SK-N-SH (cell line): ENCODE measurements at regions not wholly inside any gene's neighbourhood (a gene's known extent, or its start where the extent isn't known, plus 50 kb on each side); places are given as distances from the start of the nearest gene placed in this dataset.

Experiments
- CTCF ChIA-PET: fragments of 300-600, 350-600 bp; formaldehyde crosslinking; extraction: SDS; loops from one replicate; lab custom pipeline; 2021; lab: Yijun Ruan, JAX
- POLR2A ChIA-PET: fragments of 350-600 bp; sonication (Branson Sonifier 250); formaldehyde crosslinking; extraction: SDS; loops from one replicate; lab custom pipeline; 2020; ENCODE audit warnings: antibody characterized with exemption, inconsistent platforms; lab: Yijun Ruan, JAX
- DNase-seq: peaks from one replicate; pipeline ENCODE4 v3.0.0; 2012
- H2AFZ ChIP-seq: fragments of 200-600 bp; sonication (generic); 2 replicates; pipeline ENCODE4 v1.8.1; 2016; ENCODE audit warnings: antibody characterized with exemption, mild to moderate bottlenecking, low read depth
- H3F3A ChIP-seq: fragments of 200-600 bp; sonication (generic); replicated peaks from 2 replicates; pipeline ENCODE3; 2016; ENCODE audit warnings: antibody characterized with exemption, mild to moderate bottlenecking; ENCODE audit not compliant: insufficient read depth
- H3K27ac ChIP-seq, 2 experiments: fragments of 200-500 bp in 1 of 2; fragments of 200-600 bp in 1 of 2; sonication (Bioruptor generic) in 1 of 2; sonication (generic), shearing (Covaris generic) in 1 of 2; 2 replicates each; pipeline versions ENCODE4 v1.5.1 to v1.6.1; 2014 to 2016; ENCODE audit warnings: low read depth in 2 of 2, inconsistent platforms in 1 of 2, low read length in 1 of 2, mild to moderate bottlenecking in 1 of 2, mixed read lengths in 1 of 2
- H3K27me3 ChIP-seq: fragments of 200-600 bp; sonication (generic), shearing (Covaris generic); 2 replicates; pipeline ENCODE4 v1.6.1; 2016; ENCODE audit warnings: mixed run types; ENCODE audit not compliant: insufficient read depth
- H3K36me3 ChIP-seq, 2 experiments: fragments of 200-500 bp in 1 of 2; fragments of 200-600 bp in 1 of 2; sonication (Bioruptor generic) in 1 of 2; sonication (generic) in 1 of 2; replicated peaks in 1 of 2; 2 replicates each; pipeline versions ENCODE3 to v1.5.1; 2014 to 2016; ENCODE audit warnings: low read length in 1 of 2, mild to moderate bottlenecking in 1 of 2; ENCODE audit not compliant: insufficient read depth in 2 of 2, control insufficient read depth in 1 of 2
- H3K4me1 ChIP-seq, 2 experiments: fragments of 200-500 bp in 1 of 2; fragments of 200-600 bp in 1 of 2; sonication (Bioruptor generic) in 1 of 2; sonication (generic), shearing (Covaris generic) in 1 of 2; 2 replicates each; pipeline versions ENCODE4 v1.5.1 to v1.6.1; 2014 to 2016; ENCODE audit warnings: low read depth in 1 of 2, low read length in 1 of 2, mixed run types in 1 of 2; ENCODE audit not compliant: insufficient read depth in 2 of 2, control insufficient read depth in 1 of 2
- H3K4me2 ChIP-seq: fragments of 200-600 bp; sonication (generic), shearing (Covaris generic); 2 replicates; pipeline ENCODE4 v1.6.1; 2017; ENCODE audit warnings: mixed run types
- H3K4me3 ChIP-seq, 2 experiments: fragments of 200-500 bp in 1 of 2; fragments of 200-600 bp in 1 of 2; sonication (Bioruptor generic) in 1 of 2; sonication (generic), shearing (Covaris generic) in 1 of 2; 2 replicates each; pipeline versions ENCODE4 v1.5.1 to v1.8.1; 2014 to 2016; ENCODE audit warnings: low read depth in 2 of 2, inconsistent platforms in 1 of 2, low read length in 1 of 2, mild to moderate bottlenecking in 1 of 2, mixed read lengths in 1 of 2, moderate library complexity in 1 of 2
- H3K79me2 ChIP-seq: fragments of 200-600 bp; sonication (generic); 2 replicates; pipeline ENCODE4 v1.8.1; 2017; ENCODE audit warnings: mild to moderate bottlenecking; ENCODE audit not compliant: insufficient read depth
- H3K9ac ChIP-seq: fragments of 200-600 bp; sonication (generic); 2 replicates; pipeline ENCODE4 v1.6.1; 2017; ENCODE audit warnings: mixed run types
- H3K9me2 ChIP-seq: fragments of 200-600 bp; sonication (generic); 2 replicates; pipeline ENCODE4 v1.6.1; 2017; ENCODE audit warnings: mixed run types
- H3K9me3 ChIP-seq: fragments of 200-600 bp; sonication (generic); 2 replicates; pipeline ENCODE4 v1.6.1; 2017; ENCODE audit warnings: mixed run types, mild to moderate bottlenecking, moderate library complexity
- H4K20me1 ChIP-seq: fragments of 200-600 bp; sonication (generic); 2 replicates; pipeline ENCODE4 v1.6.1; 2017; ENCODE audit warnings: mild to moderate bottlenecking, mixed run types; ENCODE audit not compliant: insufficient read depth
- CHD2 ChIP-seq: fragments of 150-350 bp; IDR thresholded peaks from 2 replicates; pipeline ENCODE4 v1.6.1; 2018; ENCODE audit warnings: low read length; ENCODE audit not compliant: partially characterized antibody
- FOSL2 ChIP-seq: IDR thresholded peaks from 2 replicates; pipeline ENCODE4 v1.4.0; 2012; ENCODE audit warnings: low read depth, mild to moderate bottlenecking, moderate library complexity, borderline replicate concordance
- GABPA ChIP-seq: IDR thresholded peaks from 2 replicates; pipeline ENCODE4 v1.4.0; 2012; ENCODE audit warnings: low read depth, mild to moderate bottlenecking
- GATA2 ChIP-seq: sonication (generic); formaldehyde crosslinking; IDR thresholded peaks from 2 replicates; pipeline ENCODE4 v1.5.0; 2020; ENCODE audit warnings: mild to moderate bottlenecking, missing genetic modification reagents
- POLR2AphosphoS5 ChIP-seq: IDR thresholded peaks from 2 replicates; pipeline ENCODE4 v1.6.1; 2012; ENCODE audit warnings: low read depth, low read length
- RCOR1 ChIP-seq: fragments of 150-350 bp; IDR thresholded peaks from 2 replicates; pipeline ENCODE4 v1.6.1; 2017; ENCODE audit warnings: antibody characterized with exemption, low read length
- SIN3A ChIP-seq: IDR thresholded peaks from 2 replicates; pipeline ENCODE4 v1.6.1; 2012; ENCODE audit warnings: low read depth, mild to moderate bottlenecking, low read length, moderate library complexity, borderline replicate concordance
- TCF12 ChIP-seq: IDR thresholded peaks from 2 replicates; pipeline ENCODE4 v1.4.0; 2012
- WGBS: methylation state at CpG from one replicate; pipeline ENCODE4 v1.1.6; 2017; ENCODE audit warnings: low lambda C conversion rate; 5-methylcytosine and 5-hydroxymethylcytosine counted together
- TF ChIP-seq, protein P1 (sequence below): IDR thresholded peaks from 2 replicates; pipeline ENCODE4; 2012
- TF ChIP-seq, protein P2 (sequence below): fragments of 150-350 bp; IDR thresholded peaks from 2 replicates; pipeline ENCODE4 v1.6.1; 2016; ENCODE audit warnings: mild to moderate bottlenecking, low read depth, low read length
- TF ChIP-seq, protein P3 (sequence below): IDR thresholded peaks from 2 replicates; pipeline ENCODE4 v1.4.0; 2012; ENCODE audit warnings: low read depth
- TF ChIP-seq, protein P4 (sequence below): IDR thresholded peaks from 2 replicates; pipeline ENCODE4 v1.4.0; 2012; ENCODE audit warnings: low read depth, borderline replicate concordance
- TF ChIP-seq, protein P5 (sequence below): IDR thresholded peaks from 2 replicates; pipeline ENCODE4 v1.4.0; 2012; ENCODE audit warnings: low read depth, borderline replicate concordance

DNA sequence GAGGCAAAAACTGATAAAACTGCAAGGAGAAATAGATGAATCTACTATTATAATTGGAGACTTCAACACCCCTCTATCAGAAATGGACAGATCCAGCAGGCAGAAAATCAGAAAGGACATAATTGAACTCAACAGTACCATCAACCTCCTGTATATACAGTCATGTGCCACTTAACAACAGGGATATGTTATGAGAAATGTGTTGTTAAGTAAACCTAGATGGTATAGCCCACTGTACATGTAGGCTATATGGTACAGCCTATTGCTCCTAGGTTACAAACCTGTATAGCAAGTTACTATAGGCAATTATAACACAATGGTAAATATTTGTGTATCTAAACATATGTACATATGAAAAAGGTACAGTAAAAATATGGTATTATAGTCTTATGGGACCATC is 66.8 kb upstream of the PHF21A start:
- H2AFZ ChIP-seq = no peak overlapping the region
- H3K36me3 ChIP-seq = no peaks in the 10 kb centered on the region

DNA sequence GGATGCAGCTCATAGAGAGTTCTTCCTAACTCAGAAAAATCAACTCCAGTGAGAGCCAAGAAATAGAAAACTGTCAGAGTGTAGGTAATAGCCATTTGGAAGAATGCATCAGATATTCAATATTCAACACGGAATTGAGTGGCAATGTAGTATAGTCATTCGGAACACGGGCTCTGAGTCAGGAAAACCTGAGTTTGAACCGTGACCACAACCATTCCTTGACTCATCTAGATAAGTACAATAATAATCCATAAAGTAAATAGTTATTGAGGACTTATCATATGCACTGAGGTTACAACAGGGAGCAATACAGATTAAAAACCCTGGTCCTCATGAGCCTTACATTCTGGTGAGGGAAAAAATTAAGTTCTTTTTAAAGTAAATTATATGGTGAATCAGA is 62.6 kb upstream of the PHF21A start:
- H3F3A ChIP-seq = no peaks in the 10 kb centered on the region
- H3K79me2 ChIP-seq = no peaks in the 10 kb centered on the region
- H3K4me1 ChIP-seq = no peaks in the 10 kb centered on the region
- H3K9ac ChIP-seq = no peak overlapping the region
- H3K4me2 ChIP-seq = no peak overlapping the region
- DNase-seq = no peak
- H3K9me3 ChIP-seq = no peaks in the 10 kb centered on the region
- TF ChIP-seq TCF12 (no peak), SIN3A (no peak), POLR2AphosphoS5 (no peak), GATA2 (CRISPR knock-in tag) (no peak), CHD2 (no peak), FOSL2 (no peak)
- TF ChIP-seq, protein P1, sequence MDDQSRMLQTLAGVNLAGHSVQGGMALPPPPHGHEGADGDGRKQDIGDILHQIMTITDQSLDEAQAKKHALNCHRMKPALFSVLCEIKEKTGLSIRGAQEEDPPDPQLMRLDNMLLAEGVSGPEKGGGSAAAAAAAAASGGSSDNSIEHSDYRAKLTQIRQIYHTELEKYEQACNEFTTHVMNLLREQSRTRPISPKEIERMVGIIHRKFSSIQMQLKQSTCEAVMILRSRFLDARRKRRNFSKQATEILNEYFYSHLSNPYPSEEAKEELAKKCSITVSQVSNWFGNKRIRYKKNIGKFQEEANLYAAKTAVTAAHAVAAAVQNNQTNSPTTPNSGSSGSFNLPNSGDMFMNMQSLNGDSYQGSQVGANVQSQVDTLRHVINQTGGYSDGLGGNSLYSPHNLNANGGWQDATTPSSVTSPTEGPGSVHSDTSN = no peak
- TF ChIP-seq, protein P2, sequence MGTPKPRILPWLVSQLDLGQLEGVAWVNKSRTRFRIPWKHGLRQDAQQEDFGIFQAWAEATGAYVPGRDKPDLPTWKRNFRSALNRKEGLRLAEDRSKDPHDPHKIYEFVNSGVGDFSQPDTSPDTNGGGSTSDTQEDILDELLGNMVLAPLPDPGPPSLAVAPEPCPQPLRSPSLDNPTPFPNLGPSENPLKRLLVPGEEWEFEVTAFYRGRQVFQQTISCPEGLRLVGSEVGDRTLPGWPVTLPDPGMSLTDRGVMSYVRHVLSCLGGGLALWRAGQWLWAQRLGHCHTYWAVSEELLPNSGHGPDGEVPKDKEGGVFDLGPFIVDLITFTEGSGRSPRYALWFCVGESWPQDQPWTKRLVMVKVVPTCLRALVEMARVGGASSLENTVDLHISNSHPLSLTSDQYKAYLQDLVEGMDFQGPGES = no peak
- TF ChIP-seq, protein P3, sequence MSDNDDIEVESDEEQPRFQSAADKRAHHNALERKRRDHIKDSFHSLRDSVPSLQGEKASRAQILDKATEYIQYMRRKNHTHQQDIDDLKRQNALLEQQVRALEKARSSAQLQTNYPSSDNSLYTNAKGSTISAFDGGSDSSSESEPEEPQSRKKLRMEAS = no peak
- TF ChIP-seq, protein P4, sequence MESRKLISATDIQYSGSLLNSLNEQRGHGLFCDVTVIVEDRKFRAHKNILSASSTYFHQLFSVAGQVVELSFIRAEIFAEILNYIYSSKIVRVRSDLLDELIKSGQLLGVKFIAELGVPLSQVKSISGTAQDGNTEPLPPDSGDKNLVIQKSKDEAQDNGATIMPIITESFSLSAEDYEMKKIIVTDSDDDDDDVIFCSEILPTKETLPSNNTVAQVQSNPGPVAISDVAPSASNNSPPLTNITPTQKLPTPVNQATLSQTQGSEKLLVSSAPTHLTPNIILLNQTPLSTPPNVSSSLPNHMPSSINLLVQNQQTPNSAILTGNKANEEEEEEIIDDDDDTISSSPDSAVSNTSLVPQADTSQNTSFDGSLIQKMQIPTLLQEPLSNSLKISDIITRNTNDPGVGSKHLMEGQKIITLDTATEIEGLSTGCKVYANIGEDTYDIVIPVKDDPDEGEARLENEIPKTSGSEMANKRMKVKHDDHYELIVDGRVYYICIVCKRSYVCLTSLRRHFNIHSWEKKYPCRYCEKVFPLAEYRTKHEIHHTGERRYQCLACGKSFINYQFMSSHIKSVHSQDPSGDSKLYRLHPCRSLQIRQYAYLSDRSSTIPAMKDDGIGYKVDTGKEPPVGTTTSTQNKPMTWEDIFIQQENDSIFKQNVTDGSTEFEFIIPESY = no peak
- TF ChIP-seq, protein P5, sequence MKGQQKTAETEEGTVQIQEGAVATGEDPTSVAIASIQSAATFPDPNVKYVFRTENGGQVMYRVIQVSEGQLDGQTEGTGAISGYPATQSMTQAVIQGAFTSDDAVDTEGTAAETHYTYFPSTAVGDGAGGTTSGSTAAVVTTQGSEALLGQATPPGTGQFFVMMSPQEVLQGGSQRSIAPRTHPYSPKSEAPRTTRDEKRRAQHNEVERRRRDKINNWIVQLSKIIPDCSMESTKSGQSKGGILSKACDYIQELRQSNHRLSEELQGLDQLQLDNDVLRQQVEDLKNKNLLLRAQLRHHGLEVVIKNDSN = no peak
- ChIA-PET CTCF (no interaction called here), POLR2A (no interaction called here)
- no peaks in the 10 kb centered on the region for H3K36me3 ChIP-seq
- no peak overlapping the region for H3K4me3 ChIP-seq
- H3K9me2 ChIP-seq = no peaks in the 10 kb centered on the region
- 44% methylated on average over 4 of the region's 4 CpGs for WGBS
- no peak overlapping the region for H3K27ac ChIP-seq
- H4K20me1 ChIP-seq = no peaks in the 10 kb centered on the region
- no peaks in the 10 kb centered on the region for H3K27me3 ChIP-seq
- no peak overlapping the region for H2AFZ ChIP-seq

More for the DNA sequence above, 66.8 kb upstream of the PHF21A start:
- H4K20me1 ChIP-seq = no peaks in the 10 kb centered on the region
- no peak overlapping the region for H3K9ac ChIP-seq
- CTCF ChIA-PET = no interaction called here
- peaks cover 7% of the 10 kb centered on the region; the same call in 1 of the 2 replicates for H3K9me3 ChIP-seq
- H3K4me3 ChIP-seq = no peak overlapping the region
- DNase-seq = no peak
- no peak overlapping the region for H3K4me2 ChIP-seq
- no peaks in the 10 kb centered on the region for H3K79me2 ChIP-seq
- no peaks in the 10 kb centered on the region for H3K9me2 ChIP-seq
- TF ChIP-seq GABPA (no peak), RCOR1 (no peak), SIN3A (no peak)
- no peaks in the 10 kb centered on the region for H3F3A ChIP-seq
- H3K27ac ChIP-seq = no peak overlapping the region
- POLR2A ChIA-PET = no interaction called here
- no peaks in the 10 kb centered on the region for H3K4me1 ChIP-seq
- H3K27me3 ChIP-seq = no peaks in the 10 kb centered on the region
